Heart right ventricle (tissue), 16 donors: ENCODE measurements at regions not wholly inside any gene's neighbourhood (a gene's known extent, or its start where the extent isn't known, plus 50 kb on each side); places are given as distances from the start of the nearest gene placed in this dataset.

Experiments
- ATAC-seq, 8 donors: fragments of 200-7000 bp; cut with Tn5 transposase; one replicate each; pipeline ENCODE4 v1.9.1; 2020; ENCODE audit warnings: mild to moderate bottlenecking in 8 of 8, moderate library complexity in 8 of 8, moderate number of reproducible peaks in 1 of 8
- DNase-seq, 2 donors: peaks; one replicate each; pipeline ENCODE4 v3.0.0-alpha.2; 2020
- H3K27ac ChIP-seq, 10 donors: fragments of 200-600 bp; sonication (generic) in 2 of 10; one replicate each; pipeline versions ENCODE4 v1.5.0 to v1.8.0; 2020 to 2022; ENCODE audit warnings: mild to moderate bottlenecking in 3 of 10
- H3K27me3 ChIP-seq, 7 donors: fragments of 200-600 bp; one replicate each; pipeline ENCODE4 v1.8.0; 2021 to 2022; ENCODE audit warnings: mild to moderate bottlenecking in 2 of 7
- H3K36me3 ChIP-seq, 9 donors: fragments of 200-600 bp; sonication (generic) in 1 of 9; one replicate each; pipeline versions ENCODE4 v1.5.0 to v1.8.0; 2020 to 2022; ENCODE audit warnings: mild to moderate bottlenecking in 2 of 9
- H3K4me1 ChIP-seq, 9 donors: fragments of 200-600 bp; sonication (generic) in 1 of 9; one replicate each; pipeline versions ENCODE4 v1.5.0 to v1.8.0; 2020 to 2022; ENCODE audit warnings: mild to moderate bottlenecking in 4 of 9
- H3K4me3 ChIP-seq, 10 donors: fragments of 200-600 bp; sonication (generic) in 2 of 10; one replicate each; pipeline versions ENCODE4 v1.5.0 to v1.8.0; 2020 to 2022; ENCODE audit warnings: mild to moderate bottlenecking in 7 of 10, moderate library complexity in 2 of 10
- H3K9me3 ChIP-seq, 11 donors: fragments of 200-600 bp in 10 of 11; sonication (generic) in 2 of 11; one replicate each; pipeline versions ENCODE4 v1.5.0 to v1.8.0; 2013 to 2022; ENCODE audit warnings: mild to moderate bottlenecking in 2 of 11, control low read depth in 1 of 11, moderate library complexity in 1 of 11
- WGBS, 2 donors: extraction: QIAGEN DNeasy Blood & Tissue Kit; methylation state at CpG; one replicate each; pipeline ENCODE4 v1.1.7; 2013; ENCODE audit warnings: inconsistent platforms in 1 of 2; 5-methylcytosine and 5-hydroxymethylcytosine counted together
- intact Hi-C, 10 donors: fragments of 100-400 bp; cut with DNase I; formaldehyde crosslinking; loops; one replicate each; pipeline versions ENCODE4 v1.11.1 to v1.14.2; 2022
- TF ChIP-seq, protein P1 (sequence below), 9 donors: fragments of 200-600 bp; sonication (generic) in 2 of 9; IDR thresholded peaks; one replicate each; pipeline versions ENCODE4 v1.5.0 to v1.8.0; 2021 to 2022; ENCODE audit warnings: antibody characterized with exemption in 9 of 9, mild to moderate bottlenecking in 5 of 9, moderate library complexity in 1 of 9
- donor health status: Arrhythmogenic right ventricular cardiomyopathy.
- donor health status: ischemic (EF 13 %, LVEDD 7.1; RV severe dilation, severe dysfunction).
- donor health status: healthy with polysubstance abuse.
- donor health status: DM: no; HTN: yes; CAD: no.
- donor health status: DM: no; HTN: no; CAD: no.
- donor health status: ischemic (EF 25% LVEDD 6.9; RV normal size, moderate dysfunction).
- donor health status: ischemic (EF 25% LVEDD 5.7; RV mildly dilated, moderate dysfunction).
- donor health status: healthy.
- donor health status: DM: yes; HTN: yes; CAD: no.
- donor health status: Ischemic cardiomyopathy.
- donor health status: ischemic (EF 35%, LVEDD 5.7; RV mildly dilated, moderate dysfunction).
- donor health status: nonischemic (EF 11% LVEDD 7.7; RV severe dilation, severe dysfunction).
- donor health status: DM: yes; HTN: yes; CAD: no.
- donor health status: PGD.
- donor health status: ischemic (EF 29% LVEDD 5.4; RV normal size, mild dysfunction).
- donor health status: nonischemic (EF 23%, LVEDD 6.1; RV moderate dilation, normal function).

DNA sequence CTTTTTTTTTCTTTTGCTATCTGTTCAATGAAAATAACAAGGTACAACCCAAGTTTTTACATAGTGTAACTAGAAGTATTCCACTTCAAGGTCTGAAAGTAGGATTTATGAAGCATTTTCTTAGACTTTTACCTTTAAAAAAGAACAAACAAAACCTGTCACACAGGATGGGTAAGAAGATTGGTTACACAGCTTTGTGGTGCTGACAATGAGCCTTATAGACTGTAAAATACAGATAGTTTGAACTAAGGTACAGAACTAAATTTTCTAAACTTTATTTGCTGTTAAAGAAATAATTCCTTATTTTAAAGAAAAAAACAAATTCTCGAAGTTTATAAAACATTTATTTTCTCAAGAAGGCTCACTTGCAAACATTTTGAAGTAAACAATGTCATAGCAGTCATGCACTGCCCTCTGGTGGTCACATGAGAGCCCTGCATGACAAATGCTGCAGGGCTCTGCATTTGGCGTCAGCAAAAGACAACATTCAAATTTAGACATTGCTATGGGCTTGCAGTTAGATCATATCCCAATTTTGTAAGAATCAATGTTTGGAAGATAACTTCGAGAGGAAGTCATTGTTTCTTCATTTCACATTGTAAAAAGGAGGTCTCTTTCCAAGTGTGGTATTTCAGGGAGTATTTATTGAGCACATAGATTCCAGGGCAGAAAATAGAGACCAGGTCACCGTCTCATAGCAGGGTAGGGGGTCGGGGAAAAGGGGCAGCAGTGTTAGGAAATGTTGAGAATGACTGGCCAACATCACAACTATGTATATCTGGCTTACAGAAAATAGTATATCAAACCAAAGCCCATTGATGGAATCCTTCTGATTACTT lies 115.3 kb upstream of the FMN2 start:
- Histone ChIP-seq H3K4me1 (no peaks in the 10 kb centered on the region), H3K4me3 (no peak overlapping the region), H3K27me3 (peaks cover 0 to 15% (median 2%) of the 10 kb centered on the region in 7 donors), H3K27ac (no peak overlapping the region), H3K9me3 (peaks cover 0 to 33% (median 7%) of the 10 kb centered on the region in 11 donors), H3K36me3 (no peaks in the 10 kb centered on the region)
- ATAC-seq (no peak), DNase-seq (peak; percentile 10 to 27)
- 29% methylated on average over 5 of the region's 5 CpGs for WGBS, 2 donors
- TF ChIP-seq, protein P1, sequence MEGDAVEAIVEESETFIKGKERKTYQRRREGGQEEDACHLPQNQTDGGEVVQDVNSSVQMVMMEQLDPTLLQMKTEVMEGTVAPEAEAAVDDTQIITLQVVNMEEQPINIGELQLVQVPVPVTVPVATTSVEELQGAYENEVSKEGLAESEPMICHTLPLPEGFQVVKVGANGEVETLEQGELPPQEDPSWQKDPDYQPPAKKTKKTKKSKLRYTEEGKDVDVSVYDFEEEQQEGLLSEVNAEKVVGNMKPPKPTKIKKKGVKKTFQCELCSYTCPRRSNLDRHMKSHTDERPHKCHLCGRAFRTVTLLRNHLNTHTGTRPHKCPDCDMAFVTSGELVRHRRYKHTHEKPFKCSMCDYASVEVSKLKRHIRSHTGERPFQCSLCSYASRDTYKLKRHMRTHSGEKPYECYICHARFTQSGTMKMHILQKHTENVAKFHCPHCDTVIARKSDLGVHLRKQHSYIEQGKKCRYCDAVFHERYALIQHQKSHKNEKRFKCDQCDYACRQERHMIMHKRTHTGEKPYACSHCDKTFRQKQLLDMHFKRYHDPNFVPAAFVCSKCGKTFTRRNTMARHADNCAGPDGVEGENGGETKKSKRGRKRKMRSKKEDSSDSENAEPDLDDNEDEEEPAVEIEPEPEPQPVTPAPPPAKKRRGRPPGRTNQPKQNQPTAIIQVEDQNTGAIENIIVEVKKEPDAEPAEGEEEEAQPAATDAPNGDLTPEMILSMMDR (IDR thresholded peaks at IDR 0.05), result peak; percentile 80 to 98 (median 89)
- intact Hi-C loops, result loop anchor here in 2 of 10 donors (1.0 to 2.0 kb wide), 2 partner anchors 25 to 26 kb away; no protein-coding TSS in a partner anchor

DNA sequence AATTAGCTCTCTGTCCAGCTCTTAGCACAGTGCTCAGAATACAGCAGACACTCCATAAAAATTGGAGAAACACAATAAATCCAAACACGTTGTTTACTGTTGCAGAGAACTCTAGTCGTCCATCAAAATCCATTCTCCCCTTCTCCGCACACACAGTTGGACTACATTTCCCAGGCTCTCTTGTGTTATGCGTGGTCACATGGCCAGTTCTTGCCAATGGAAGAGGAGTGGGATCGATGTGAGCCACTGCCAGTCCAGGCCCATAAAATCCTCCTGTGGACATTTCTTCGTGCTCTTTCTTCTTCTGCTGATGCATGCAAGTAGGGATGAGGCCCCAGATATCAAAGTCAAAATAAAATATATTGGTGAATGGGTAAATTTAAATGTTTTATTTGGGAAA lies 114.3 kb upstream of the FMN2 start:
- 83 to 85% methylated on average over 6 of the region's 6 CpGs for WGBS, 2 donors
- peaks cover 0 to 12% (median 0%) of the 10 kb centered on the region in 7 donors for H3K27me3 ChIP-seq
- intact Hi-C loops, result loop anchor here in 1 of 10 donors (2.0 kb wide), 1 partner anchor 27 kb away; no protein-coding TSS in a partner anchor
- no peak overlapping the region for H3K27ac ChIP-seq
- ATAC-seq (no peak), DNase-seq (no peak)
- TF ChIP-seq, protein P1 (IDR thresholded peaks at IDR 0.05), result no peak
- peaks cover 0 to 33% (median 7%) of the 10 kb centered on the region in 11 donors for H3K9me3 ChIP-seq
- no peak overlapping the region for H3K4me3 ChIP-seq
- no peaks in the 10 kb centered on the region for H3K4me1 ChIP-seq
- no peaks in the 10 kb centered on the region for H3K36me3 ChIP-seq

DNA sequence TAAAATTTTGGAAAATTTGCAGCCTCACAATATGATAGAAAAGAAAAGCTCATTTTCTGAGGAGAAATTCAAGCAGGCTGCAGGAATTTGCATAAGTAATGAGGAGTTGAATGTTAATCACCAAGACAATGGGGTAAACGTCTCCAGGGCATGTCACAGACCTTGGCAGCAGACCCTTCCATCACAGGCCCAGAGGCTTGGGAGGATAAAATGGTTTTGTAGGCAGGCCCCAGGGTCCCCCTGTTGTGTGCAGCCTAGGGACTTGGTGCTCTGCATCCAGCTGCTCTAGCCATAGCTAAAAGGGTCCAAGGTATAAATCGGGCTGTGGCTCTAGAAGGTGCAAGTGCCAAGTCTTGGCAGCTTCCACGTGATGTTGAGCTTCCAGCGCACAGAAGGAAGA lies 112.2 kb upstream of the FMN2 start:
- intact Hi-C loops, result no loop called here
- Histone ChIP-seq H3K27me3 (no peaks in the 10 kb centered on the region), H3K9me3 (peaks cover 0 to 44% (median 7%) of the 10 kb centered on the region in 11 donors), H3K4me3 (no peak overlapping the region), H3K27ac (no peak overlapping the region), H3K4me1 (no peaks in the 10 kb centered on the region), H3K36me3 (no peaks in the 10 kb centered on the region)
- ATAC-seq, result no peak
- WGBS, 2 donors, result 66 to 68% methylated on average over 4 of the region's 4 CpGs
- TF ChIP-seq, protein P1 (IDR thresholded peaks at IDR 0.05), result no peak
- DNase-seq, result no peak

DNA sequence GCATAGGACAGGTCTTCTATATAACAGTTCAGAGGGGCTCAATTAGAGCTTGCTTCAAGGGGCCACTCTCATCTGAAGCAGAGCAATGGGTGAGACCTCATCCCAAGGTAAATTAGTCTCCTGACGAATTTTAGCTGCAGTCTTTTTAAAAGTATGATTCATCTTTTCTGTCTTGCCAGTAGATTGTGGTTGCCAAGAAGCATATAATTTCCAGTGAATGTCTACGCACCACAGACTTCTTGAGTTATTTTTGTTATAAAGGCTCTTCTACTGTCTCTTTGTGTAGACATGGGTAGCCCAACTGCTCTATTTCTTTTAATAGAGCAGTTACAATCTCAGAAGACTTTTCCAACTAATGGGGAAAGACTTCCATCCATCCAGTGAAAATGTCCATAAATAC lies 108.9 kb upstream of the FMN2 start:
- TF ChIP-seq, protein P1 (IDR thresholded peaks at IDR 0.05), result no peak
- Histone ChIP-seq H3K4me1 (no peaks in the 10 kb centered on the region), H3K4me3 (no peak overlapping the region), H3K27me3 (no peaks in the 10 kb centered on the region), H3K9me3 (peaks cover 0 to 54% (median 10%) of the 10 kb centered on the region in 11 donors), H3K36me3 (no peaks in the 10 kb centered on the region), H3K27ac (no peak overlapping the region)
- ATAC-seq, result no peak
- intact Hi-C loops, result loop anchor here in 1 of 10 donors (5.0 kb wide), 1 partner anchor 35 kb away; no protein-coding TSS in a partner anchor
- 70 to 74% methylated on average over 2 of the region's 2 CpGs for WGBS, 2 donors
- no peak for DNase-seq
